Frontal cortex (tissue), 3 donors: ENCODE measurements at regions not wholly inside any gene's neighbourhood (a gene's known extent, or its start where the extent isn't known, plus 50 kb on each side); places are given as distances from the start of the nearest gene placed in this dataset.

ENCODE experiments used
- DNase-seq, 2 donors: peaks; one replicate each; pipeline ENCODE4 v3.0.0; 2012; ENCODE audit warnings: low spot score in 2 of 2
- FAIRE-seq: peaks from 2 replicates; lab custom pipeline; 2012; peaks lifted over from hg19 to GRCh38; lab: Jason Lieb, UNC
- donor health status: control.
- donor health status: control.
- donor health status: control.

GRCh38 chr21:20613654-20614053 lies 384.6 kb upstream of the NCAM2 start:
- no peak for FAIRE-seq
- DNase-seq = no peak

- FAIRE-seq = no peak
- no peak for DNase-seq
Measured at GRCh38 chr21:20617130-20617529, 381.1 kb upstream of the NCAM2 start.

GRCh38 chr21:20618878-20619277 lies 379.3 kb upstream of the NCAM2 start:
- FAIRE-seq = no peak
- no peak for DNase-seq

- FAIRE-seq = no peak
- no peak for DNase-seq
Measured at GRCh38 chr21:20627594-20627993, 370.6 kb upstream of the NCAM2 start.

GRCh38 chr21:20631633-20632032 lies 366.6 kb upstream of the NCAM2 start:
- FAIRE-seq (no peak), DNase-seq (no peak)

GRCh38 chr21:20639026-20639425 lies 359.2 kb upstream of the NCAM2 start:
- DNase-seq (no peak), FAIRE-seq (no peak)

GRCh38 chr21:20641241-20641640 lies 357.0 kb upstream of the NCAM2 start:
- DNase-seq (no peak), FAIRE-seq (no peak)

- FAIRE-seq (no peak), DNase-seq (no peak)
Measured at GRCh38 chr21:20642681-20643080, 355.5 kb upstream of the NCAM2 start.

- DNase-seq (no peak), FAIRE-seq (no peak)
Measured at GRCh38 chr21:20644552-20644951, 353.7 kb upstream of the NCAM2 start.

GRCh38 chr21:20645344-20645743 lies 352.9 kb upstream of the NCAM2 start:
- DNase-seq (no peak), FAIRE-seq (no peak)

- no peak for FAIRE-seq
- DNase-seq = no peak
Measured at GRCh38 chr21:20646431-20647165, 351.6 kb upstream of the NCAM2 start.

- FAIRE-seq (no peak), DNase-seq (no peak)
Measured at GRCh38 chr21:20647607-20648006, 350.6 kb upstream of the NCAM2 start.

GRCh38 chr21:20649231-20649630 lies 349.0 kb upstream of the NCAM2 start:
- no peak for FAIRE-seq
- no peak for DNase-seq

GRCh38 chr21:20652846-20653245 lies 345.4 kb upstream of the NCAM2 start:
- no peak for FAIRE-seq
- DNase-seq = no peak

- DNase-seq (no peak), FAIRE-seq (no peak)
Measured at GRCh38 chr21:20661246-20661645, 337.0 kb upstream of the NCAM2 start.

GRCh38 chr21:20661745-20662422 lies 336.3 kb upstream of the NCAM2 start:
- DNase-seq = no peak
- FAIRE-seq = no peak

GRCh38 chr21:20662514-20662913 lies 335.7 kb upstream of the NCAM2 start:
- FAIRE-seq = no peak

GRCh38 chr21:20667931-20668330 lies 330.3 kb upstream of the NCAM2 start:
- FAIRE-seq = no peak

More at GRCh38 chr21:20662514-20662913, 335.7 kb upstream of the NCAM2 start:
- DNase-seq = no peak

GRCh38 chr21:20685475-20685874 lies 312.7 kb upstream of the NCAM2 start:
- DNase-seq = no peak
- no peak for FAIRE-seq

More at GRCh38 chr21:20667931-20668330, 330.3 kb upstream of the NCAM2 start:
- no peak for DNase-seq

- DNase-seq = no peak
- no peak for FAIRE-seq
Measured at GRCh38 chr21:20698585-20698984, 299.6 kb upstream of the NCAM2 start.

GRCh38 chr21:20701235-20701634 lies 297.0 kb upstream of the NCAM2 start:
- no peak for DNase-seq
- no peak for FAIRE-seq
